HG03108 (cell line): ENCODE measurements at regions not wholly inside any gene's neighbourhood (a gene's known extent, or its start where the extent isn't known, plus 50 kb on each side); places are given as distances from the start of the nearest gene placed in this dataset.
"Not testable (repeated sequence)": the region's sequence is repeated elsewhere in the genome, so short reads cannot be mapped to it uniquely, and the experiment has no call there.

Experiments
- ATAC-seq: cut with Tn5 transposase; IDR thresholded peaks from one replicate; pipeline ENCODE4 v1.9.1; 2021; ENCODE audit warnings: moderate library complexity; ENCODE audit not compliant: unreplicated experiment

GRCh38 chr2:216776066-216776850, 80.9 kb upstream of the IGFBP5 start:
- ATAC-seq: no peak

- ATAC-seq: no peak
These were observed 79.7 kb upstream of the IGFBP5 start for GRCh38 chr2:216775043-216775453.

GRCh38 chr2:216774620-216775019, 79.3 kb upstream of the IGFBP5 start:
- no peak for ATAC-seq

- no peak for ATAC-seq
These were observed 78.8 kb upstream of the IGFBP5 start for GRCh38 chr2:216774180-216774579.

GRCh38 chr2:216773072-216773471, 77.7 kb upstream of the IGFBP5 start:
- ATAC-seq: no peak

- ATAC-seq: no peak
These were observed 75.4 kb upstream of the IGFBP5 start for GRCh38 chr2:216770717-216771116.

- no peak for ATAC-seq
These were observed 74.7 kb upstream of the IGFBP5 start for GRCh38 chr2:216770050-216770449.

GRCh38 chr2:216769626-216770025, 74.3 kb upstream of the IGFBP5 start:
- ATAC-seq: no peak

- no peak for ATAC-seq
These were observed 73.6 kb upstream of the IGFBP5 start for GRCh38 chr2:216768908-216769411.

- ATAC-seq: no peak
These were observed 70.5 kb upstream of the IGFBP5 start for GRCh38 chr2:216765761-216766262.

- no peak for ATAC-seq
These were observed 68.0 kb upstream of the IGFBP5 start for GRCh38 chr2:216763396-216763795.

- no peak for ATAC-seq
These were observed 66.5 kb upstream of the IGFBP5 start for GRCh38 chr2:216761809-216762208.

GRCh38 chr2:216761133-216761532, 65.8 kb upstream of the IGFBP5 start:
- ATAC-seq: no peak

- no peak for ATAC-seq
These were observed 63.2 kb upstream of the IGFBP5 start for GRCh38 chr2:216758256-216759155.

- ATAC-seq: no peak
These were observed 62.2 kb upstream of the IGFBP5 start for GRCh38 chr2:216757532-216757931.

- ATAC-seq: no peak
These were observed 61.1 kb upstream of the IGFBP5 start for GRCh38 chr2:216756435-216756834.

- no peak for ATAC-seq
These were observed 59.5 kb upstream of the IGFBP5 start for GRCh38 chr2:216754812-216755211.

- ATAC-seq: no peak
These were observed 59.0 kb upstream of the IGFBP5 start for GRCh38 chr2:216754336-216754735.

GRCh38 chr2:216752855-216753505, 57.6 kb upstream of the IGFBP5 start:
- no peak for ATAC-seq

GRCh38 chr2:216750750-216751149, 55.4 kb upstream of the IGFBP5 start:
- not testable (repeated sequence) for ATAC-seq

- ATAC-seq: not testable (repeated sequence)
These were observed 50.9 kb upstream of the IGFBP5 start for GRCh38 chr2:216746268-216746667.
